ENCODE measurements at regions not wholly inside any gene's neighbourhood (a gene's known extent, or its start where the extent isn't known, plus 50 kb on each side); places are given as distances from the start of the nearest gene placed in this dataset.

- ATAC-seq (ENCODE audit: low FRiP score in 2 of 2), result no peak
- no peak overlapping the region for H3K4me3 ChIP-seq
- 73 to 75% methylated on average over 4 of the region's 4 CpGs for WGBS, 2 donors
- no peaks in the 10 kb centered on the region for H3K9me3 ChIP-seq
- no peaks in the 10 kb centered on the region for H3K27me3 ChIP-seq
- TF ChIP-seq POLR2A (IDR thresholded peaks at IDR 0.05), result no peak
- no peak for TF ChIP-seq POLR2AphosphoS5 (IDR thresholded peaks at IDR 0.05)
- TF ChIP-seq, protein P1, sequence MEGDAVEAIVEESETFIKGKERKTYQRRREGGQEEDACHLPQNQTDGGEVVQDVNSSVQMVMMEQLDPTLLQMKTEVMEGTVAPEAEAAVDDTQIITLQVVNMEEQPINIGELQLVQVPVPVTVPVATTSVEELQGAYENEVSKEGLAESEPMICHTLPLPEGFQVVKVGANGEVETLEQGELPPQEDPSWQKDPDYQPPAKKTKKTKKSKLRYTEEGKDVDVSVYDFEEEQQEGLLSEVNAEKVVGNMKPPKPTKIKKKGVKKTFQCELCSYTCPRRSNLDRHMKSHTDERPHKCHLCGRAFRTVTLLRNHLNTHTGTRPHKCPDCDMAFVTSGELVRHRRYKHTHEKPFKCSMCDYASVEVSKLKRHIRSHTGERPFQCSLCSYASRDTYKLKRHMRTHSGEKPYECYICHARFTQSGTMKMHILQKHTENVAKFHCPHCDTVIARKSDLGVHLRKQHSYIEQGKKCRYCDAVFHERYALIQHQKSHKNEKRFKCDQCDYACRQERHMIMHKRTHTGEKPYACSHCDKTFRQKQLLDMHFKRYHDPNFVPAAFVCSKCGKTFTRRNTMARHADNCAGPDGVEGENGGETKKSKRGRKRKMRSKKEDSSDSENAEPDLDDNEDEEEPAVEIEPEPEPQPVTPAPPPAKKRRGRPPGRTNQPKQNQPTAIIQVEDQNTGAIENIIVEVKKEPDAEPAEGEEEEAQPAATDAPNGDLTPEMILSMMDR (IDR thresholded peaks at IDR 0.05), result no peak
- TF ChIP-seq EP300 (IDR thresholded peaks at IDR 0.05), result no peak
- H3K4me1 ChIP-seq, result no peaks in the 10 kb centered on the region
- no peaks in the 10 kb centered on the region for H3K36me3 ChIP-seq
- no peak for DNase-seq
- no peak overlapping the region for H3K27ac ChIP-seq
Observed at GRCh38 chr11:80524349-80524748, 1083.5 kb upstream of the TENM4 start.

DNA sequence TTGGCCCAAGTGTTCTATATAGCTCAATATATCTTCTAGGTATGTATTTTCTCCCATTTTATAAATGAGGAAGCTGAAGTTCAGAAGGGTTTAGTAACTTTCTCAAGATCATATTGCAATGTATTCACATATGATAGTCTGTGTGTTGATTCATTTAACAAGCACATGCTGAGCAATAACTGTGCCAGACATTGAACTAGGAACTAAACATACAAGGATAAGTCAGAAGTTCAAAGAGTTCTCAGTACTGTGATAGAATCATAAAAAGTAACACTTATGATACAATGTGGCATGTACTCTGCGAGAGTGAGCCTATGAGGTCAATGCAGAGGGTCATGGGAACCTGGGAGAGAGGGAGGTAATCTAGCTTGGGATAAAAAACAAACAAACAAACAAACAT is 1082.2 kb upstream of the TENM4 start:
- H3K27me3 ChIP-seq, result no peaks in the 10 kb centered on the region
- ATAC-seq (ENCODE audit: low FRiP score in 2 of 2), result no peak
- no peak for DNase-seq
- 69 to 89% methylated on average over 1 of the region's 1 CpG for WGBS, 2 donors
- no peaks in the 10 kb centered on the region for H3K4me1 ChIP-seq
- H3K9me3 ChIP-seq, result no peaks in the 10 kb centered on the region
- no peaks in the 10 kb centered on the region for H3K36me3 ChIP-seq
- TF ChIP-seq POLR2AphosphoS5 (IDR thresholded peaks at IDR 0.05), result no peak
- TF ChIP-seq EP300 (IDR thresholded peaks at IDR 0.05), result no peak
- TF ChIP-seq, protein P1 (IDR thresholded peaks at IDR 0.05), result no peak
- TF ChIP-seq POLR2A (IDR thresholded peaks at IDR 0.05), result no peak
- no peak overlapping the region for H3K27ac ChIP-seq
- H3K4me3 ChIP-seq, result no peak overlapping the region

- 62 to 64% methylated on average over 3 of the region's 3 CpGs for WGBS, 2 donors
- TF ChIP-seq POLR2A (IDR thresholded peaks at IDR 0.05) (no peak), POLR2AphosphoS5 (IDR thresholded peaks at IDR 0.05) (no peak), EP300 (IDR thresholded peaks at IDR 0.05) (no peak)
- TF ChIP-seq, protein P1 (IDR thresholded peaks at IDR 0.05), result no peak
- Histone ChIP-seq H3K36me3 (no peaks in the 10 kb centered on the region), H3K4me3 (no peak overlapping the region), H3K4me1 (no peaks in the 10 kb centered on the region), H3K27ac (no peak overlapping the region), H3K27me3 (no peaks in the 10 kb centered on the region), H3K9me3 (no peaks in the 10 kb centered on the region)
- DNase-seq (no peak), ATAC-seq (ENCODE audit: low FRiP score in 2 of 2) (no peak)
Observed at GRCh38 chr11:80521592-80521991, 1080.8 kb upstream of the TENM4 start.

- no peaks in the 10 kb centered on the region for H3K27me3 ChIP-seq
- H3K36me3 ChIP-seq, result no peaks in the 10 kb centered on the region
- no peak overlapping the region for H3K27ac ChIP-seq
- ATAC-seq (ENCODE audit: low FRiP score in 2 of 2) (no peak), DNase-seq (no peak)
- TF ChIP-seq POLR2A (IDR thresholded peaks at IDR 0.05) (no peak), POLR2AphosphoS5 (IDR thresholded peaks at IDR 0.05) (no peak)
- TF ChIP-seq, protein P1 (IDR thresholded peaks at IDR 0.05), result no peak
- H3K4me3 ChIP-seq, result no peak overlapping the region
- H3K9me3 ChIP-seq, result no peaks in the 10 kb centered on the region
- no peaks in the 10 kb centered on the region for H3K4me1 ChIP-seq
- 60 to 64% methylated on average over 2 of the region's 2 CpGs for WGBS, 2 donors
Observed at GRCh38 chr11:80520507-80520887, 1079.7 kb upstream of the TENM4 start.

DNA sequence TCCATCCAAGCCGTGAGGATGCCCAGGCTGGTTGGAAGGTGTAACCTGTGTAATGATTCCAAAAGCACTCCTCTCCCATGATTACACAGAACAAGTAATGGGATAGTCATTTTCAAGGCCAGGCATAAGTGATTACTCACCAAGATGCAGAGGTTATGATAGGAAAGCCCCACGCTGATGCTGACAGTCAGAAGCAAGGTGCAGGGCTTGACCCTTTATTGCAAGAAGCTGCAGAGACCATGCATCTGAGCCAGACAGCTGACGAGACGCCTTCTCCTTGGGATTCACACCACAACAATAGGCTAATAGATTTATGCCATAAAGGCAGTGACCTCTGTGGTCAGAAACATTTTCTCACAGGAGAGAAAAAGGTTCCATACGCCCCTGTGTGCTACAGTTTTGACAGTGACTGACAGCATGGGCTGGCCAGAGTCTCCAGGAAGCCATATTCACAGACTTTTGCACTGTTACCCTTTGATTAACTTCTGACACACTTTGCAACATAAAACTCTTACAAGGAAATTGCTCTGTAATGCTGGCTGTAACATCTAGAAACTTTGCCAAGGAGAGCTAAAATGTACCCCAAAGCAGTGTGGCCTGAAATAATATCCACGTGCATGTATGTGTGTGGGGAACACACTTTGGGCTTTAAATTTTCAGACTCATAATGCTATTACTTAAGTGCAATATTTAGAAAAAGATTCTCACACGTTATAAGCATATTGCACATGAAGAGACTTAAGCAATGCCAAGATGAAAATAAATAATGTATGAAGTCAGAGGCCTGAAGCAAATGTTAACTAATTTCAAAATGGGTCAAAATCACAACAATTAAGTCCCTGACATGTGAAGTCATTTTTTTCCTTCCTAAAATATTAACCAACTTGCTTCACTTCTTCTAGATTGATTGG is 1079.0 kb upstream of the TENM4 start:
- no peaks in the 10 kb centered on the region for H3K9me3 ChIP-seq
- no peaks in the 10 kb centered on the region for H3K36me3 ChIP-seq
- 69% methylated on average over 6 to 7 of the region's 7 CpGs for WGBS, 2 donors
- H3K4me3 ChIP-seq, result no peak overlapping the region
- no peak overlapping the region for H3K27ac ChIP-seq
- no peak for ATAC-seq (ENCODE audit: low FRiP score in 2 of 2)
- no peak for DNase-seq
- TF ChIP-seq, protein P1 (IDR thresholded peaks at IDR 0.05), result no peak
- no peak for TF ChIP-seq POLR2AphosphoS5 (IDR thresholded peaks at IDR 0.05)
- TF ChIP-seq POLR2A (IDR thresholded peaks at IDR 0.05), result no peak
- no peak for TF ChIP-seq EP300 (IDR thresholded peaks at IDR 0.05)
- no peaks in the 10 kb centered on the region for H3K27me3 ChIP-seq
- no peaks in the 10 kb centered on the region for H3K4me1 ChIP-seq
